Fibroblast of lung (primary cell): ENCODE measurements at regions not wholly inside any gene's neighbourhood (a gene's known extent, or its start where the extent isn't known, plus 50 kb on each side); places are given as distances from the start of the nearest gene placed in this dataset.

Experiments
- DNase-seq, 2 donors: peaks; one replicate each; pipeline versions ENCODE4 v3.0.0 to v3.0.0-alpha.2; 2010; ENCODE audit warnings: low read depth in 2 of 2
- H2AFZ ChIP-seq: 2 replicates; pipeline ENCODE4 v1.5.1; 2012; ENCODE audit warnings: low read length, control low read depth, inconsistent platforms
- H3K27ac ChIP-seq: 2 replicates; pipeline ENCODE4 v1.5.1; 2011; ENCODE audit warnings: low read length, control low read depth; ENCODE audit not compliant: insufficient read depth
- H3K27me3 ChIP-seq: 2 replicates; pipeline ENCODE4 v1.5.1; 2011; ENCODE audit warnings: mild to moderate bottlenecking, low read length; ENCODE audit not compliant: control insufficient read depth, insufficient read depth
- H3K36me3 ChIP-seq: 2 replicates; pipeline ENCODE4 v1.5.1; 2011; ENCODE audit warnings: low read length; ENCODE audit not compliant: control insufficient read depth, insufficient read depth
- H3K4me1 ChIP-seq: 2 replicates; pipeline ENCODE4 v1.5.1; 2011; ENCODE audit warnings: low read length; ENCODE audit not compliant: control insufficient read depth, insufficient read depth; ENCODE audit errors: extremely low read depth
- H3K4me2 ChIP-seq: 2 replicates; pipeline ENCODE4 v1.5.1; 2011; ENCODE audit warnings: low read length, control low read depth; ENCODE audit not compliant: insufficient read depth; ENCODE audit errors: extremely low read depth
- H3K4me3 ChIP-seq, 4 experiments: fragments of 200-600 bp in 1 of 4; sonication (generic) in 1 of 4; replicated peaks in 1 of 4; 2 replicates each; pipeline ENCODE4 v1.5.1; 2011 to 2016; ENCODE audit warnings: low read length in 4 of 4, low read depth in 3 of 4, mild to moderate bottlenecking in 3 of 4, control low read depth in 2 of 4, inconsistent platforms in 1 of 4, mixed read lengths in 1 of 4; ENCODE audit not compliant: insufficient read depth in 1 of 4; ENCODE audit errors: control extremely low read depth in 1 of 4
- H3K79me2 ChIP-seq: 2 replicates; pipeline ENCODE4 v1.5.1; 2012; ENCODE audit warnings: mild to moderate bottlenecking, low read length, inconsistent platforms; ENCODE audit not compliant: control insufficient read depth, insufficient read depth
- H3K9ac ChIP-seq: 2 replicates; pipeline ENCODE4 v1.5.1; 2011; ENCODE audit warnings: mild to moderate bottlenecking, low read length, control low read depth; ENCODE audit not compliant: insufficient read depth
- H3K9me3 ChIP-seq: 2 replicates; pipeline ENCODE4 v1.5.1; 2012; ENCODE audit warnings: low read depth, low read length; ENCODE audit not compliant: control insufficient read depth, insufficient read depth
- H4K20me1 ChIP-seq: 2 replicates; pipeline ENCODE4 v1.5.1; 2011; ENCODE audit warnings: low read length; ENCODE audit not compliant: control insufficient read depth, insufficient read depth; ENCODE audit errors: extremely low read depth
- CTCF ChIP-seq, 2 donors: IDR thresholded peaks in 1 of 2; conservative IDR thresholded peaks in 1 of 2; 1 replicate in 1 of 2; 2 replicates in 1 of 2; pipeline ENCODE4 v1.5.1; 2011 to 2012; ENCODE audit warnings: low read length in 2 of 2, control low read depth in 1 of 2, inconsistent platforms in 1 of 2, low read depth in 1 of 2, mild to moderate bottlenecking in 1 of 2
- EZH2 ChIP-seq: IDR thresholded peaks from 2 replicates; pipeline ENCODE4 v1.5.1; 2012; ENCODE audit warnings: low read length, control low read depth, mild to moderate bottlenecking; ENCODE audit errors: missing control alignments

DNA sequence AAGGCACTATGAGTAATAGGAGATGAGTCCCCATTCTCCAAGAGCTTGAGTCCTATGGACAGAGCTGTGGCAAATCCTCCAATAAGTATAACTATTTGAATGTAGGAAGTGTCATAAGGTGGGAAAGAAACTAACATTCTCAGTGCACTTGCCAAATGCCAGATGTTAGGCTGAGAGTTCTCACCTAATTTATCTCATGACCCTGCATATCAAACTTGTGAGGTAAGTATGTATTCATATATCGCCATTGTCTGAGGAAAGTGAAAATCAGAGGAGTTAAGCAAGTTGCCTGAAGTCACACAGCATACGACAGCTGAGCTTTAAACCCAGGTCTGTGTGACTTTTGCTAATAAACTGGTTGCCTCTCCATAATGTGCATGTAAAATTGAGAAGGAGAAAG, 169.5 kb downstream of the TTC32 start:
- H3K4me2 ChIP-seq = no peak overlapping the region
- DNase-seq = peak in 1 of 2 donors; percentile 34
- H3K36me3 ChIP-seq = no peaks in the 10 kb centered on the region
- TF ChIP-seq EZH2 = no peak
- TF ChIP-seq CTCF (conservative IDR thresholded peaks at IDR 0.05 in 1 of 2, IDR thresholded peaks at IDR 0.05 in 1 of 2; ENCODE audit: low read depth in 1 of 2, low read length in 2 of 2) = no peak
- H3K9me3 ChIP-seq = no peaks in the 10 kb centered on the region
- no peak overlapping the region for H3K9ac ChIP-seq
- H3K4me1 ChIP-seq = peaks cover 17% of the 10 kb centered on the region
- H3K4me3 ChIP-seq = no peak overlapping the region
- H4K20me1 ChIP-seq = no peaks in the 10 kb centered on the region
- no peak overlapping the region for H3K27ac ChIP-seq
- H3K27me3 ChIP-seq = no peaks in the 10 kb centered on the region
- H3K79me2 ChIP-seq = no peaks in the 10 kb centered on the region
- no peak overlapping the region for H2AFZ ChIP-seq

DNA sequence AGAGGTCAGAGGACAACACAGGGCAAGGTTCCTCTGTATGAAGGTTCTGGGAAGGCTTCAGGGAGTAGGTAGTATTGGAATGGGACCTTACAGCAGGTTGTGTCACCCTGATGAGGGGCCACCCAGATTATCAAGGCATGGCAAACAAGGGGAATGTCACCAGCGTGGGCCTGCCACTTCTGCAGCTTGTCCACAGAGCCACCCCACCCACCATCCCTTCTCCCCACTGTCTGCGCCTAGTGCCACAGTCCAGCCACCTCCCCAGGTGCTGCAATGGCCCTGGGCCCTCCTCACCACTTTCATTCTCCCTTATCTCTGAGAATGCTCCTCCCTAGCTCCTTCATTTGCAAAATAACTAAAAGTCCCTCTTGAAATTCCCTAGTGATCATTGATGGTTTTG, 170.3 kb downstream of the TTC32 start:
- H3K4me1 ChIP-seq = peaks cover 16% of the 10 kb centered on the region
- H3K27me3 ChIP-seq = no peaks in the 10 kb centered on the region
- DNase-seq = no peak
- H3K27ac ChIP-seq = no peak overlapping the region
- TF ChIP-seq EZH2 = no peak
- TF ChIP-seq CTCF (conservative IDR thresholded peaks at IDR 0.05 in 1 of 2, IDR thresholded peaks at IDR 0.05 in 1 of 2; ENCODE audit: low read depth in 1 of 2, low read length in 2 of 2) = no peak
- no peak overlapping the region for H2AFZ ChIP-seq
- no peaks in the 10 kb centered on the region for H3K36me3 ChIP-seq
- no peaks in the 10 kb centered on the region for H4K20me1 ChIP-seq
- no peaks in the 10 kb centered on the region for H3K79me2 ChIP-seq
- no peaks in the 10 kb centered on the region for H3K9me3 ChIP-seq
- no peak overlapping the region for H3K4me3 ChIP-seq
- no peak overlapping the region for H3K9ac ChIP-seq
- no peak overlapping the region for H3K4me2 ChIP-seq

- peaks cover 14% of the 10 kb centered on the region for H3K4me1 ChIP-seq
- DNase-seq = no peak
- no peak overlapping the region for H3K4me3 ChIP-seq
- H3K4me2 ChIP-seq = no peak overlapping the region
- H3K79me2 ChIP-seq = no peaks in the 10 kb centered on the region
- H3K9me3 ChIP-seq = no peaks in the 10 kb centered on the region
- H2AFZ ChIP-seq = no peak overlapping the region
- H3K36me3 ChIP-seq = no peaks in the 10 kb centered on the region
- H4K20me1 ChIP-seq = no peaks in the 10 kb centered on the region
- no peak overlapping the region for H3K27ac ChIP-seq
- no peak overlapping the region for H3K9ac ChIP-seq
- TF ChIP-seq EZH2 (no peak), CTCF (conservative IDR thresholded peaks at IDR 0.05 in 1 of 2, IDR thresholded peaks at IDR 0.05 in 1 of 2; ENCODE audit: low read depth in 1 of 2, low read length in 2 of 2) (no peak)
- H3K27me3 ChIP-seq = no peaks in the 10 kb centered on the region
These were observed 170.7 kb downstream of the TTC32 start for GRCh38 chr2:19731037-19731436.
